ENCODE measurements at regions not wholly inside any gene's neighbourhood (a gene's known extent, or its start where the extent isn't known, plus 50 kb on each side); places are given as distances from the start of the nearest gene placed in this dataset.

DNA sequence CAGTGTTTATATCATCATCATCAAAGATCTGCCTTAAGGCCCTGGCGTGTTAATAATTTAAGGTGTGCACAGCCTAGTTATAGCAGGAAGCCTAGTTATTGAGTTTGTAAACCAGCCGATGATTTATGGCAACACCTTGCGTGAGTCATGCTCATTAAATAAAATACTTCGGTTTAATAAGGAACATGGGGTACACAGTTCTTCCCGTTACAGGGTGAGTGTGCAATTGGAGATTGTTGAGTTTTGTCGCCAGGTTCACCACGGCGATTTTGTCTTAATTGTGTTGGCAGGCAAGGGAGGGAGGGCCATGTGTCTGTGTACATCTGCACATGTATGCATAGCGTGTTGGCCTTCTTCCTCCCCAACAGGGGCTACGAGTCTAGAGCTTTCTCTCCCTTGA is 104.0 kb downstream of the TFAP2A start:
- no peak for TF ChIP-seq CREB1 (IDR thresholded peaks at IDR 0.05; ENCODE audit: low read depth)
- TF ChIP-seq TAF1 (IDR thresholded peaks at IDR 0.05; ENCODE audit: low read depth) = no peak
- TF ChIP-seq RAD21 (IDR thresholded peaks at IDR 0.05; ENCODE audit: low read depth) = no peak
- TF ChIP-seq TCF12 (IDR thresholded peaks at IDR 0.05; ENCODE audit: low read depth) = no peak
- TF ChIP-seq, protein P1, sequence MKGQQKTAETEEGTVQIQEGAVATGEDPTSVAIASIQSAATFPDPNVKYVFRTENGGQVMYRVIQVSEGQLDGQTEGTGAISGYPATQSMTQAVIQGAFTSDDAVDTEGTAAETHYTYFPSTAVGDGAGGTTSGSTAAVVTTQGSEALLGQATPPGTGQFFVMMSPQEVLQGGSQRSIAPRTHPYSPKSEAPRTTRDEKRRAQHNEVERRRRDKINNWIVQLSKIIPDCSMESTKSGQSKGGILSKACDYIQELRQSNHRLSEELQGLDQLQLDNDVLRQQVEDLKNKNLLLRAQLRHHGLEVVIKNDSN (IDR thresholded peaks at IDR 0.05) = no peak
- TF ChIP-seq, protein P2, sequence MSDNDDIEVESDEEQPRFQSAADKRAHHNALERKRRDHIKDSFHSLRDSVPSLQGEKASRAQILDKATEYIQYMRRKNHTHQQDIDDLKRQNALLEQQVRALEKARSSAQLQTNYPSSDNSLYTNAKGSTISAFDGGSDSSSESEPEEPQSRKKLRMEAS (IDR thresholded peaks at IDR 0.05) = no peak
- no peak for TF ChIP-seq YY1 (IDR thresholded peaks at IDR 0.05; ENCODE audit: low read depth)
- no peak for TF ChIP-seq ZBTB7A (IDR thresholded peaks at IDR 0.05; ENCODE audit: low read depth)
- no peak for TF ChIP-seq EP300 (IDR thresholded peaks at IDR 0.05; ENCODE audit: borderline replicate concordance)
- TF ChIP-seq TEAD4 (IDR thresholded peaks at IDR 0.05) = no peak
- TF ChIP-seq FOXM1 (IDR thresholded peaks at IDR 0.05; ENCODE audit: borderline replicate concordance, low read depth) = no peak
- TF ChIP-seq EGR1 (IDR thresholded peaks at IDR 0.05) = no peak
- no peak for TF ChIP-seq CEBPB (IDR thresholded peaks at IDR 0.05)
- TF ChIP-seq, protein P3, sequence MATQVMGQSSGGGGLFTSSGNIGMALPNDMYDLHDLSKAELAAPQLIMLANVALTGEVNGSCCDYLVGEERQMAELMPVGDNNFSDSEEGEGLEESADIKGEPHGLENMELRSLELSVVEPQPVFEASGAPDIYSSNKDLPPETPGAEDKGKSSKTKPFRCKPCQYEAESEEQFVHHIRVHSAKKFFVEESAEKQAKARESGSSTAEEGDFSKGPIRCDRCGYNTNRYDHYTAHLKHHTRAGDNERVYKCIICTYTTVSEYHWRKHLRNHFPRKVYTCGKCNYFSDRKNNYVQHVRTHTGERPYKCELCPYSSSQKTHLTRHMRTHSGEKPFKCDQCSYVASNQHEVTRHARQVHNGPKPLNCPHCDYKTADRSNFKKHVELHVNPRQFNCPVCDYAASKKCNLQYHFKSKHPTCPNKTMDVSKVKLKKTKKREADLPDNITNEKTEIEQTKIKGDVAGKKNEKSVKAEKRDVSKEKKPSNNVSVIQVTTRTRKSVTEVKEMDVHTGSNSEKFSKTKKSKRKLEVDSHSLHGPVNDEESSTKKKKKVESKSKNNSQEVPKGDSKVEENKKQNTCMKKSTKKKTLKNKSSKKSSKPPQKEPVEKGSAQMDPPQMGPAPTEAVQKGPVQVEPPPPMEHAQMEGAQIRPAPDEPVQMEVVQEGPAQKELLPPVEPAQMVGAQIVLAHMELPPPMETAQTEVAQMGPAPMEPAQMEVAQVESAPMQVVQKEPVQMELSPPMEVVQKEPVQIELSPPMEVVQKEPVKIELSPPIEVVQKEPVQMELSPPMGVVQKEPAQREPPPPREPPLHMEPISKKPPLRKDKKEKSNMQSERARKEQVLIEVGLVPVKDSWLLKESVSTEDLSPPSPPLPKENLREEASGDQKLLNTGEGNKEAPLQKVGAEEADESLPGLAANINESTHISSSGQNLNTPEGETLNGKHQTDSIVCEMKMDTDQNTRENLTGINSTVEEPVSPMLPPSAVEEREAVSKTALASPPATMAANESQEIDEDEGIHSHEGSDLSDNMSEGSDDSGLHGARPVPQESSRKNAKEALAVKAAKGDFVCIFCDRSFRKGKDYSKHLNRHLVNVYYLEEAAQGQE (IDR thresholded peaks at IDR 0.05; ENCODE audit: low read depth) = no peak
- TF ChIP-seq NFIC (IDR thresholded peaks at IDR 0.05) = no peak

DNA sequence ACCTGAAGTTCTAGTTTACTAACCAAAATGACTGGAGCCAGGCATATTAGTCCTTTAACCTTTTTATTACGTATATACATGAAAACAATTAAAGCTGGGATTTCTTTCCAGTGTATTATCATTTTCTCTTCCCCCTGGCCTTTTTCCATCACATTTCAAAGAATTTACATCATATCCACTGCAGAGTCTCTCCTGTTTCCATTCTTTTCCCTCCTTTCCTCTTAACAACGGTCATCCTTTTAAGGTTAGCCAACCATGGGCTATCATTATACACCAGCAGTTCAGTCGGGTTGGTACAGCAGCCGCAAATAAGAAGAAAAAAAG is 104.6 kb downstream of the TFAP2A start:
- TF ChIP-seq RAD21 (IDR thresholded peaks at IDR 0.05; ENCODE audit: low read depth) (no peak), EP300 (IDR thresholded peaks at IDR 0.05; ENCODE audit: borderline replicate concordance) (no peak), TEAD4 (IDR thresholded peaks at IDR 0.05) (no peak)
- TF ChIP-seq, protein P3 (IDR thresholded peaks at IDR 0.05; ENCODE audit: low read depth) = no peak
- TF ChIP-seq, protein P2 (IDR thresholded peaks at IDR 0.05) = no peak

DNA sequence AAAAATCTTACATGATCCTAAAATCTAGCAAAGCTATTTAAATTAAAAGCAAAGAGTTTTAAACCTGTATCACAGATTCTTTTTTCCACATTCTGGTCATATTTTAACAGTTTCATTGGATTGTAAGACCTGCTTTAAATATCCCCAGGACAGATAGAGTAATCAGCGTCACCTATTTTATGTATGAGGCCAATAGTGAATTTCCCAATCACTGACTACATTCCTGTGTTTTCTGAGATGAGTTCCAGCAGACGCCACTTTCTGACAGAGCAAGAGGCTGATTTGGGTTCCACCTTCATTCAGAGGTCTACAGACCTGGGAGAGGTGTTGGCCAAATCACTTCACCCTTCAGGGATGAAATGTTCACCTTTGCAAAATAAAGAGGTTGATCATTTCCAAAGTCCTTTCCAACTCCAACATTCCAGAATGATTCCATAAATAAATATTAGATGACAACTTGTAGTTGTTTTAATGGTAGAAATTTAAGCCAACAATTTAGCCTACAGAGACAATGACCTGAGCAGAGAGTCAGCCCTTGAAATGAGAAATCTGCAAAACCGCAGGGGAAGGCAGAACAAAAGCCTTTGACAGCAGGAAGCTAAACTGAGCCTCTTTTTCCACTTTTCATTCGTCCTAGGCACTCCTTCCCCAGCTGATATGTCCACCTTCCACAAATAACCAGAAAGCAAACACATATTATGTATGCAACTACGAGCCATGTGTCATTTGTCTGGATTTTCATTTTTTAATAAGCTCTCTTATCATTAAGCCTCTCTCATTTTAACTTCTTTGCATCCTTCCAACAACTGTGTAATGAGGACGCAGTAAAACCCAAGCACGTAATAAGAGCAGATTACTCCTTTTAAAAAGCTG is 105.2 kb downstream of the TFAP2A start:
- TF ChIP-seq YY1 (IDR thresholded peaks at IDR 0.05; ENCODE audit: low read depth) (no peak), RAD21 (IDR thresholded peaks at IDR 0.05; ENCODE audit: low read depth) (no peak)

DNA sequence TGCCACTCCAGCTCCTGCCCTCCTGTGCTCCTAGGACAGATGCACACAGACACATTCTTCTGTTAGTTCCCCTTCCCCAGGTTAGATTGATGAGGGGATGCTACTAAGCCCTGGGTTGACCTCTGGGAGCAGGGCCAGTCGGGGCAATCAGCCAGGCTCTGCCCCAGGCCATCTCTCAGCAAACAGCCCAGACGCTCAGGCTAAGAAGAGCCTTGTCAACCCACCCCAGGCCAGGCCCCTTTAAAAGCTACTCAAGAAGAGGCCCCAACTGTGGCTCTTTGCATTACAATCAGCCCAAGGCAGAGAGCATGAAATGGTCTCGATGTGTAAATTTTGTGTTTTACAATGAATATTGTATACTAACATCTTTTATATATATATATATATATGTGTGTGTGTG is 107.4 kb downstream of the TFAP2A start:
- TF ChIP-seq, protein P2 (IDR thresholded peaks at IDR 0.05) = no peak
- TF ChIP-seq FOXM1 (IDR thresholded peaks at IDR 0.05; ENCODE audit: borderline replicate concordance, low read depth) (no peak), ZBTB7A (IDR thresholded peaks at IDR 0.05; ENCODE audit: low read depth) (no peak), EP300 (IDR thresholded peaks at IDR 0.05; ENCODE audit: borderline replicate concordance) (no peak), CEBPB (IDR thresholded peaks at IDR 0.05) (no peak), NFIC (IDR thresholded peaks at IDR 0.05) (no peak), TCF12 (IDR thresholded peaks at IDR 0.05; ENCODE audit: low read depth) (no peak), RAD21 (IDR thresholded peaks at IDR 0.05; ENCODE audit: low read depth) (no peak), YY1 (IDR thresholded peaks at IDR 0.05; ENCODE audit: low read depth) (no peak), TEAD4 (IDR thresholded peaks at IDR 0.05) (no peak), EGR1 (IDR thresholded peaks at IDR 0.05) (no peak), TAF1 (IDR thresholded peaks at IDR 0.05; ENCODE audit: low read depth) (no peak), CREB1 (IDR thresholded peaks at IDR 0.05; ENCODE audit: low read depth) (no peak)
- TF ChIP-seq, protein P1 (IDR thresholded peaks at IDR 0.05) = no peak
- TF ChIP-seq, protein P3 (IDR thresholded peaks at IDR 0.05; ENCODE audit: low read depth) = no peak

Data from Ishikawa (cell line).